ENCODE measurements at regions not wholly inside any gene's neighbourhood (a gene's known extent, or its start where the extent isn't known, plus 50 kb on each side); places are given as distances from the start of the nearest gene placed in this dataset.

- no peak for TF ChIP-seq REST (IDR thresholded peaks at IDR 0.05; ENCODE audit: insufficient read depth in 1 of 2, low read depth in 2 of 2, low read length in 2 of 2)
- TF ChIP-seq SIN3A (IDR thresholded peaks at IDR 0.05; ENCODE audit: borderline replicate concordance, insufficient read depth, low read length) = no peak
- TF ChIP-seq POLR2AphosphoS5 (IDR thresholded peaks at IDR 0.05; ENCODE audit: low read depth, low read length) = no peak
- TF ChIP-seq FOXP2 (optimal IDR thresholded peaks at IDR 0.05; ENCODE audit: borderline replicate concordance, extremely low read depth, extremely low read length, insufficient read depth) = no peak
- TF ChIP-seq TAF1 (IDR thresholded peaks at IDR 0.05; ENCODE audit: borderline replicate concordance, insufficient read depth, low read length) = no peak
Observed at GRCh38 chr10:16258291-16259040, 178.3 kb upstream of the PTER start.

GRCh38 chr10:16259726-16260125 lies 177.1 kb upstream of the PTER start:
- no peak for TF ChIP-seq REST (IDR thresholded peaks at IDR 0.05; ENCODE audit: insufficient read depth in 1 of 2, low read depth in 2 of 2, low read length in 2 of 2)

GRCh38 chr10:16260388-16260787 lies 176.4 kb upstream of the PTER start:
- TF ChIP-seq TAF1 (IDR thresholded peaks at IDR 0.05; ENCODE audit: borderline replicate concordance, insufficient read depth, low read length) = no peak
- no peak for TF ChIP-seq FOXP2 (optimal IDR thresholded peaks at IDR 0.05; ENCODE audit: borderline replicate concordance, extremely low read depth, extremely low read length, insufficient read depth)
- no peak for TF ChIP-seq SIN3A (IDR thresholded peaks at IDR 0.05; ENCODE audit: borderline replicate concordance, insufficient read depth, low read length)
- TF ChIP-seq POLR2AphosphoS5 (IDR thresholded peaks at IDR 0.05; ENCODE audit: low read depth, low read length) = no peak
- no peak for TF ChIP-seq REST (IDR thresholded peaks at IDR 0.05; ENCODE audit: insufficient read depth in 1 of 2, low read depth in 2 of 2, low read length in 2 of 2)

- TF ChIP-seq POLR2AphosphoS5 (IDR thresholded peaks at IDR 0.05; ENCODE audit: low read depth, low read length) (no peak), TAF1 (IDR thresholded peaks at IDR 0.05; ENCODE audit: borderline replicate concordance, insufficient read depth, low read length) (no peak), REST (IDR thresholded peaks at IDR 0.05; ENCODE audit: insufficient read depth in 1 of 2, low read depth in 2 of 2, low read length in 2 of 2) (no peak), SIN3A (IDR thresholded peaks at IDR 0.05; ENCODE audit: borderline replicate concordance, insufficient read depth, low read length) (no peak), FOXP2 (optimal IDR thresholded peaks at IDR 0.05; ENCODE audit: borderline replicate concordance, extremely low read depth, extremely low read length, insufficient read depth) (no peak)
Observed at GRCh38 chr10:16271571-16271970, 165.2 kb upstream of the PTER start.

- no peak for TF ChIP-seq SIN3A (IDR thresholded peaks at IDR 0.05; ENCODE audit: borderline replicate concordance, insufficient read depth, low read length)
Observed at GRCh38 chr10:16274911-16275310, 161.9 kb upstream of the PTER start.

All from PFSK-1 (cell line).